ENCODE measurements at regions not wholly inside any gene's neighbourhood (a gene's known extent, or its start where the extent isn't known, plus 50 kb on each side); places are given as distances from the start of the nearest gene placed in this dataset.

DNA sequence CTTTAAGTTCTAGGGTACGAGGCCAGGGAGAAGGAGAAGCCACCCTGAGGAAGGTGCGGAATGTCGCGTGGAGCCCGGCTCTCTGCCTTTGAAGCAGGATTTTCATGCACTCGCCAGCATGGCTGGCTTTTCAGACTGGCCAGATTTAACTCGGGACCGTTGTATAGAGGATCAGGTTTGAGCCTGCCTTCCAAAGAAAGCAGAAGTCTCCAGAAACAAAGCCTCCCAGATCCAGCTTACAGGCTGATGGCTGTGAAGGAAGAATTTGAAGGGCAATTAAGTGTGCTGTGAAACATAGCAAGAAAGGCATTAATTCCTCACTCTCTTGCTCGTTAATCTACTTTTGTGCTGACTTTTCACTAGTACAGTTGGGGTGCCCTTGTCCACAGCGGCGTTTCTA lies 140.2 kb downstream of the SOX1 start:
- no peaks in the 10 kb centered on the region for H3K27me3 ChIP-seq
- 44 to 47% methylated on average over 11 of the region's 11 CpGs for WGBS, 2 donors
- no peak for TF ChIP-seq POLR2A (IDR thresholded peaks at IDR 0.05)
- TF ChIP-seq, protein P1, sequence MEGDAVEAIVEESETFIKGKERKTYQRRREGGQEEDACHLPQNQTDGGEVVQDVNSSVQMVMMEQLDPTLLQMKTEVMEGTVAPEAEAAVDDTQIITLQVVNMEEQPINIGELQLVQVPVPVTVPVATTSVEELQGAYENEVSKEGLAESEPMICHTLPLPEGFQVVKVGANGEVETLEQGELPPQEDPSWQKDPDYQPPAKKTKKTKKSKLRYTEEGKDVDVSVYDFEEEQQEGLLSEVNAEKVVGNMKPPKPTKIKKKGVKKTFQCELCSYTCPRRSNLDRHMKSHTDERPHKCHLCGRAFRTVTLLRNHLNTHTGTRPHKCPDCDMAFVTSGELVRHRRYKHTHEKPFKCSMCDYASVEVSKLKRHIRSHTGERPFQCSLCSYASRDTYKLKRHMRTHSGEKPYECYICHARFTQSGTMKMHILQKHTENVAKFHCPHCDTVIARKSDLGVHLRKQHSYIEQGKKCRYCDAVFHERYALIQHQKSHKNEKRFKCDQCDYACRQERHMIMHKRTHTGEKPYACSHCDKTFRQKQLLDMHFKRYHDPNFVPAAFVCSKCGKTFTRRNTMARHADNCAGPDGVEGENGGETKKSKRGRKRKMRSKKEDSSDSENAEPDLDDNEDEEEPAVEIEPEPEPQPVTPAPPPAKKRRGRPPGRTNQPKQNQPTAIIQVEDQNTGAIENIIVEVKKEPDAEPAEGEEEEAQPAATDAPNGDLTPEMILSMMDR (IDR thresholded peaks at IDR 0.05) = no peak

GRCh38 chr13:112208656-112209055 lies 141.7 kb downstream of the SOX1 start:
- Histone ChIP-seq H3K9me3 (no peaks in the 10 kb centered on the region), H3K27me3 (no peaks in the 10 kb centered on the region), H3K4me3 (no peak overlapping the region), H3K27ac (no peak overlapping the region), H3K36me3 (ENCODE audit: low read depth, missing control alignments) (no peaks in the 10 kb centered on the region), H3K4me1 (peaks cover 7% of the 10 kb centered on the region)
- intact Hi-C loops (cut with DNase I; ENCODE audit: low total_unique reads) = no loop called here
- 63 to 73% methylated on average over 8 of the region's 8 CpGs for WGBS, 2 donors
- no peak for TF ChIP-seq POLR2A (IDR thresholded peaks at IDR 0.05)
- TF ChIP-seq, protein P1 (IDR thresholded peaks at IDR 0.05) = no peak
- no peak for DNase-seq

More for the DNA sequence above, 140.2 kb downstream of the SOX1 start:
- Histone ChIP-seq H3K36me3 (ENCODE audit: low read depth, missing control alignments) (no peaks in the 10 kb centered on the region), H3K4me1 (peaks cover 7% of the 10 kb centered on the region), H3K9me3 (no peaks in the 10 kb centered on the region), H3K4me3 (no peak overlapping the region), H3K27ac (no peak overlapping the region)
- DNase-seq = no peak
- intact Hi-C loops (cut with DNase I; ENCODE audit: low total_unique reads) = no loop called here

DNA sequence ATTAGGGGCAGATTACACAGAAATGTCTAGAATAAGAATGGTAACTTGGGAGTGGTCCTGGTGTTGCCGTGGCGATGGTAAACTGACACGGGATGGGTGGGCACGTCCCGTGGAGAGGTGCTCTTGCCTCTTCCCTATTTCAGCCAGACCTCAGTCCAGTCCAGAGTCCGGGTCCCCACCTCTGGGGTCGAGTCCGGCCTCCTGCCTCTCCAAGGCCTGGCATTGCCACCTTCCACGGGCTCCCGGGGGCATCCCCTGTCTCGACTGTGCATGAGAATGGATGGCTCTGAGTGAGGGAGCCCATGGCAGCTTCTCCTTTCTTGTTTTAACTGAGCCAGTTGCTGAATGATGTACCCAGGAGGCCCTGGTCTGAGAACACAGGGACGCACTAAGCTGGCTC lies 142.3 kb downstream of the SOX1 start:
- Histone ChIP-seq H3K27me3 (no peaks in the 10 kb centered on the region), H3K4me1 (peaks cover 7% of the 10 kb centered on the region), H3K9me3 (no peaks in the 10 kb centered on the region), H3K36me3 (ENCODE audit: low read depth, missing control alignments) (no peaks in the 10 kb centered on the region), H3K27ac (no peak overlapping the region), H3K4me3 (no peak overlapping the region)
- WGBS, 2 donors = 76 to 81% methylated on average over 5 to 12 of the region's 12 CpGs
- TF ChIP-seq, protein P1 (IDR thresholded peaks at IDR 0.05) = no peak
- TF ChIP-seq POLR2A (IDR thresholded peaks at IDR 0.05) = no peak
- no peak for DNase-seq
- intact Hi-C loops (cut with DNase I; ENCODE audit: low total_unique reads) = no loop called here

DNA sequence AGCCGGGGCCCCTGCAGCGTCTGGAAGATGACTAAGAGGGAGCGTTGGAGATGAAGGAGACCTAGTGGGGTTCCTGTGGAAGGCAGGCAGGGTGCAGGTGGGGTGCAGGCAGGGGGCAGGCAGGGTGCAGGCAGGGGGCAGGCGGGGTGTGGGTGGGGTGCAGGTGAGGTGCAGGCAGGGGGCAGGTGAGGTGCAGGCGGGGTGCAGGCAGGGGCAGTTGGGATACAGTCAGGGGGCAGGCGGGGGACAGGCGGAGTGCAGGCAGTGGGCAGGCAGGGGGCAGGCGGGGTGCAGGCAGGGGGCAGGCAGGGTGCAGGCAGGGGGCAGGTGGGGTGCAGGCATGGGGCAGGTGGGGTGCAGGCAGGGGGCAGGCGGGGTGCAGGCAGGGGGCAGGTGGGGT lies 142.8 kb downstream of the SOX1 start:
- Histone ChIP-seq H3K4me1 (peaks cover 7% of the 10 kb centered on the region), H3K9me3 (no peaks in the 10 kb centered on the region), H3K36me3 (ENCODE audit: low read depth, missing control alignments) (no peaks in the 10 kb centered on the region), H3K27me3 (no peaks in the 10 kb centered on the region), H3K27ac (no peak overlapping the region), H3K4me3 (no peak overlapping the region)
- TF ChIP-seq, protein P1 (IDR thresholded peaks at IDR 0.05) = no peak
- TF ChIP-seq POLR2A (IDR thresholded peaks at IDR 0.05) = no peak
- intact Hi-C loops (cut with DNase I; ENCODE audit: low total_unique reads) = no loop called here
- WGBS, 2 donors = 76 to 86% methylated on average over 4 to 5 of the region's 9 CpGs
- DNase-seq = no peak

- Histone ChIP-seq H3K4me3 (no peak overlapping the region), H3K4me1 (no peaks in the 10 kb centered on the region), H3K27me3 (no peaks in the 10 kb centered on the region), H3K36me3 (ENCODE audit: low read depth, missing control alignments) (no peaks in the 10 kb centered on the region), H3K9me3 (no peaks in the 10 kb centered on the region), H3K27ac (no peak overlapping the region)
- WGBS, 2 donors = 66 to 67% methylated on average over 10 to 11 of the region's 11 CpGs
- TF ChIP-seq, protein P1 (IDR thresholded peaks at IDR 0.05) = no peak
- no peak for TF ChIP-seq POLR2A (IDR thresholded peaks at IDR 0.05)
- intact Hi-C loops (cut with DNase I; ENCODE audit: low total_unique reads) = no loop called here
- DNase-seq = no peak
These were observed 143.4 kb downstream of the SOX1 start for GRCh38 chr13:112210371-112210770.

All from testis (tissue), 2 donors.